Heart right ventricle (tissue), 16 donors: ENCODE measurements at regions not wholly inside any gene's neighbourhood (a gene's known extent, or its start where the extent isn't known, plus 50 kb on each side); places are given as distances from the start of the nearest gene placed in this dataset.

Source experiments
- ATAC-seq, 8 donors: fragments of 200-7000 bp; cut with Tn5 transposase; one replicate each; pipeline ENCODE4 v1.9.1; 2020; ENCODE audit warnings: mild to moderate bottlenecking in 8 of 8, moderate library complexity in 8 of 8, moderate number of reproducible peaks in 1 of 8
- DNase-seq, 2 donors: peaks; one replicate each; pipeline ENCODE4 v3.0.0-alpha.2; 2020
- H3K27ac ChIP-seq, 10 donors: fragments of 200-600 bp; sonication (generic) in 2 of 10; one replicate each; pipeline versions ENCODE4 v1.5.0 to v1.8.0; 2020 to 2022; ENCODE audit warnings: mild to moderate bottlenecking in 3 of 10
- H3K27me3 ChIP-seq, 7 donors: fragments of 200-600 bp; one replicate each; pipeline ENCODE4 v1.8.0; 2021 to 2022; ENCODE audit warnings: mild to moderate bottlenecking in 2 of 7
- H3K36me3 ChIP-seq, 9 donors: fragments of 200-600 bp; sonication (generic) in 1 of 9; one replicate each; pipeline versions ENCODE4 v1.5.0 to v1.8.0; 2020 to 2022; ENCODE audit warnings: mild to moderate bottlenecking in 2 of 9
- H3K4me1 ChIP-seq, 9 donors: fragments of 200-600 bp; sonication (generic) in 1 of 9; one replicate each; pipeline versions ENCODE4 v1.5.0 to v1.8.0; 2020 to 2022; ENCODE audit warnings: mild to moderate bottlenecking in 4 of 9
- H3K4me3 ChIP-seq, 10 donors: fragments of 200-600 bp; sonication (generic) in 2 of 10; one replicate each; pipeline versions ENCODE4 v1.5.0 to v1.8.0; 2020 to 2022; ENCODE audit warnings: mild to moderate bottlenecking in 7 of 10, moderate library complexity in 2 of 10
- H3K9me3 ChIP-seq, 11 donors: fragments of 200-600 bp in 10 of 11; sonication (generic) in 2 of 11; one replicate each; pipeline versions ENCODE4 v1.5.0 to v1.8.0; 2013 to 2022; ENCODE audit warnings: mild to moderate bottlenecking in 2 of 11, control low read depth in 1 of 11, moderate library complexity in 1 of 11
- CTCF ChIP-seq, 9 donors: fragments of 200-600 bp; sonication (generic) in 2 of 9; IDR thresholded peaks; one replicate each; pipeline versions ENCODE4 v1.5.0 to v1.8.0; 2021 to 2022; ENCODE audit warnings: antibody characterized with exemption in 9 of 9, mild to moderate bottlenecking in 5 of 9, moderate library complexity in 1 of 9
- WGBS, 2 donors: extraction: QIAGEN DNeasy Blood & Tissue Kit; methylation state at CpG; one replicate each; pipeline ENCODE4 v1.1.7; 2013; ENCODE audit warnings: inconsistent platforms in 1 of 2; 5-methylcytosine and 5-hydroxymethylcytosine counted together
- intact Hi-C, 10 donors: fragments of 100-400 bp; cut with DNase I; formaldehyde crosslinking; loops; one replicate each; pipeline versions ENCODE4 v1.11.1 to v1.14.2; 2022
- donor health status: Arrhythmogenic right ventricular cardiomyopathy.
- donor health status: ischemic (EF 13 %, LVEDD 7.1; RV severe dilation, severe dysfunction).
- donor health status: healthy with polysubstance abuse.
- donor health status: DM: no; HTN: yes; CAD: no.
- donor health status: DM: no; HTN: no; CAD: no.
- donor health status: ischemic (EF 25% LVEDD 6.9; RV normal size, moderate dysfunction).
- donor health status: ischemic (EF 25% LVEDD 5.7; RV mildly dilated, moderate dysfunction).
- donor health status: healthy.
- donor health status: DM: yes; HTN: yes; CAD: no.
- donor health status: Ischemic cardiomyopathy.
- donor health status: ischemic (EF 35%, LVEDD 5.7; RV mildly dilated, moderate dysfunction).
- donor health status: nonischemic (EF 11% LVEDD 7.7; RV severe dilation, severe dysfunction).
- donor health status: DM: yes; HTN: yes; CAD: no.
- donor health status: PGD.
- donor health status: ischemic (EF 29% LVEDD 5.4; RV normal size, mild dysfunction).
- donor health status: nonischemic (EF 23%, LVEDD 6.1; RV moderate dilation, normal function).

DNA sequence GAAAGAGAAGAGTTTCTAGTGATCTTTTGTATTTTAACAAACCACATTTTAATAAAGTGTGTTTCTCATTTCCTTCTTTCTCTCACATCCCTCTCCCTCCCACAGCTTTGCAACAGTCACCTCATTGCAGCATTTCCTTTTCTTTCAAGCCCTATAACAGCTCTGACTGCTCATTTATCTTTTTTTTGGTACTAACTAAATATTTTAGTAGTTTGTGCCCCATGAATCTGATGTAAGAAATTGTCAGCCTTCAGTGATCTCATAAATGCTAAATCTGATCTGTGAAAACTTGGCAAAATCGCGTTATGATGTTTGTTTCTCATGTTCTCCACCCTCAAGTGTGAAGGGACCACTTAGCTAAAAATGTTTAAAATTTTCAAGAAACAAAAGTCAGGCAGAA is 258.5 kb upstream of the SLIT2 start:
- Histone ChIP-seq H3K4me1 (no peaks in the 10 kb centered on the region), H3K27ac (no peak overlapping the region), H3K9me3 (no peaks in the 10 kb centered on the region), H3K4me3 (no peak overlapping the region), H3K36me3 (no peaks in the 10 kb centered on the region), H3K27me3 (no peaks in the 10 kb centered on the region)
- DNase-seq = no peak
- no peak for TF ChIP-seq CTCF (IDR thresholded peaks at IDR 0.05)
- ATAC-seq = no peak
- intact Hi-C loops = no loop called here
- WGBS, 2 donors = 61 to 62% methylated on average over 2 of the region's 2 CpGs

DNA sequence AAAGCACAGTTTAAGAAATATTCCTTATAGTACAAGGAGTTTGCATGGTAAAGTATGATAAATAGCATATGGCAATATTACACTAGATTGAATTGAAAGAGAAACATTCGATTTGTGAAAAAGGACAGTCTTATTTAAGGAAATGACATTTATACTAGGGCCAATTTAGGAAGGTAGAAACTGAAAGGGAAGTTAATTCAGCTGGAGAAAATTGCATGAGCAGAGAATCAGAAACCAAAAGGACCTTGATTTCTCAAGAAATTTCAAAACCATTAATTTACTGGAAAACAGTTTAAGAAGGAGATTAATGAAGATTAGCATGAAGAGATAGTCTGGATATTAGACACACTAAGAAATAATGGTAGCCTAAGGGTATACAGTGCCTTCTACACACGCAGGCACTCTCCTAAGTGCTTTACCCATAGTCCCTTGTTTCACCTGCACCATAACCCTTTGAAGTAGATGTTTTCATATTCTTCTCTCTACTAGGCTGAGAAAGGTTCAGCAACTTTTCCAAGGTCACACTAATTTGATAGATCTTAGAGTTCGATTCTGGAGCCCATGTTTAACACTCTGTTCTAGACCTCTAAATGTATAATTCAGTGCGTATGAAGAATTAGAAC is 259.1 kb upstream of the SLIT2 start:
- no peak overlapping the region for H3K4me3 ChIP-seq
- WGBS, 2 donors = 81 to 84% methylated on average over 4 of the region's 4 CpGs
- no peak for ATAC-seq
- DNase-seq = no peak
- intact Hi-C loops = no loop called here
- no peaks in the 10 kb centered on the region for H3K9me3 ChIP-seq
- no peaks in the 10 kb centered on the region for H3K4me1 ChIP-seq
- H3K36me3 ChIP-seq = no peaks in the 10 kb centered on the region
- H3K27me3 ChIP-seq = no peaks in the 10 kb centered on the region
- no peak for TF ChIP-seq CTCF (IDR thresholded peaks at IDR 0.05)
- no peak overlapping the region for H3K27ac ChIP-seq

DNA sequence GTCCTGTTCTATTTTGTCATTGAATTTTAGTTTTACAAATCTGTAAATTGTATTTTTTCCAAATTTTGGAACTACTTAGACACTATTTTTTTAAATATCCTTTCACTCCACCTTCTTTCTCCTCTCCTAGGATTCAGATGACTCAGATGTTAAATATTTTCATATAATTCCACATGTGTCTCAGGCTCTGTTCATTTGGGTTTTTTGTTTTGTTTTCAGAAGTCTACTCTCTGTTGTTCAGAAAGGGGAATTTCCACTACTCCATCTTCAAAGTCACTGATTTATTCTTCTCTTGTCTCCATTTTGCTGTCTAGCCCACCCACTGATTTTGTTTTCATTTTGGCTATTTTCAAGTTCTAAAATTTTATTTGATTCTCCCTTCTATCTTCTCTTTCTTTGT is 264.0 kb upstream of the SLIT2 start:
- intact Hi-C loops = no loop called here
- TF ChIP-seq CTCF (IDR thresholded peaks at IDR 0.05) = no peak
- no peak for ATAC-seq
- no peaks in the 10 kb centered on the region for H3K27me3 ChIP-seq
- no peaks in the 10 kb centered on the region for H3K36me3 ChIP-seq
- no peak overlapping the region for H3K27ac ChIP-seq
- H3K4me3 ChIP-seq = no peak overlapping the region
- peaks cover 0 to 8% (median 0%) of the 10 kb centered on the region in 11 donors for H3K9me3 ChIP-seq
- H3K4me1 ChIP-seq = no peaks in the 10 kb centered on the region
- DNase-seq = no peak

GRCh38 chr4:19983072-19983471 is 268.6 kb upstream of the SLIT2 start:
- no peak overlapping the region for H3K27ac ChIP-seq

More at GRCh38 chr4:19983072-19983471, 268.6 kb upstream of the SLIT2 start:
- DNase-seq = no peak
- Histone ChIP-seq H3K4me1 (no peaks in the 10 kb centered on the region), H3K4me3 (no peak overlapping the region), H3K27me3 (no peaks in the 10 kb centered on the region), H3K36me3 (no peaks in the 10 kb centered on the region), H3K9me3 (peaks cover 0 to 27% (median 6%) of the 10 kb centered on the region in 11 donors)
- intact Hi-C loops = no loop called here
- ATAC-seq = no peak
- WGBS, 2 donors = 74 to 77% methylated on average over 3 of the region's 3 CpGs
- no peak for TF ChIP-seq CTCF (IDR thresholded peaks at IDR 0.05)
